ENCODE measurements at regions not wholly inside any gene's neighbourhood (a gene's known extent, or its start where the extent isn't known, plus 50 kb on each side); places are given as distances from the start of the nearest gene placed in this dataset.
"Not testable (repeated sequence)": the region's sequence is repeated elsewhere in the genome, so short reads cannot be mapped to it uniquely, and the experiment has no call there.

GRCh38 chr5:1574023-1574318 lies 50.2 kb upstream of the LPCAT1 start:
- not testable (repeated sequence) for DNase-seq (ENCODE audit: low read depth); H3K4me3 ChIP-seq (ENCODE audit: low read depth, low read length)

DNA sequence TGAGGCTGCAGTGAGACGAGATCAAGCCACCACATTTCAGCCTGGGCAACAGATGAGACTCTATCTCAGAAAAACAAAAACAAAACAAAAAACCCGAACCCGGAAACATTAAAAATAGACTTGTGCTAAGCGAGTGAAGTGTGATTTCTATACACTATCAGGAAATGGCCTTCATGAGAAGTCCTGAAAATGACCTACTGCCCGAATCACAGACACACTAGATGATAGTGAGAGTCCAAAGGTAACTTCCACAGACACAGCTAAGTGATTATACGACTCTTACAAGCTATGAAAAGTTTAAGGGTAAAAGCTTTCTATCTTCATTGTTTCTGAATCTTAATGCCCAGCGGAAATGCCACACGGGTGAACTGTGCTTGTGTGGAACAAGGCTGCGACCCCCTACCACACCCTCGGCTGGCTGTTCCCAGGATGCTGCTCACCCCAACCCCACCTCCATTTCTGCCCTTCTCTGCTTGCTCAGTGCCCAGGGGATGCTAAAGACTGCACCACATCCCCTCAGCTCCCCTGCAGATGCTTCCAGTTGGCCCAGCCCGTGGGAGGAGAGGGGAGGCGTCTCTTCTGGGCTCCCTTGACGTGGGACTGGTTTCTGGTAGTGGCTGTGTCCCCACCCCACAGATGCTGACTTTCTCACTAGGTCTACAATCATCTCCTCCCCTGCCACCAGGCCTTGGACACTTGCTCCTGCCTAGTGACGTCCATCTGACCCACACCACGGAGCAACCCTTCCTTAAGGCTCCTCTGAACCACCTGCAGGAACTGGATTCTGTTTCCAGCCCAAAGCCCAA lies 49.7 kb upstream of the LPCAT1 start:
- DNase-seq (ENCODE audit: low read depth); H3K4me3 ChIP-seq (ENCODE audit: low read depth, low read length): not testable (repeated sequence)
